IMR-90 (cell line): ENCODE measurements at regions not wholly inside any gene's neighbourhood (a gene's known extent, or its start where the extent isn't known, plus 50 kb on each side); places are given as distances from the start of the nearest gene placed in this dataset.

Experiments used
- ATAC-seq: fragments of 200-7000 bp; cut with Tn5 transposase; 2 replicates; pipeline ENCODE4 v1.9.1; 2020; ENCODE audit warnings: low read depth, mild to moderate bottlenecking, moderate library complexity
- BruUV-seq: library from RNA; stranded (reverse); fragments of 400-500 nt; replicated peaks from 2 replicates; lab custom pipeline; 2021; lab: Mats Ljungman, UMichigan
- CTCF ChIA-PET: fragments of 300-600 bp; formaldehyde crosslinking; extraction: SDS; loops from one replicate; lab custom pipeline; 2021; ENCODE audit warnings: antibody characterized with exemption; lab: Yijun Ruan, JAX
- POLR2A ChIA-PET: fragments of 300-600 bp; sonication (Branson Sonifier 250); formaldehyde crosslinking; loops from one replicate; lab custom pipeline; 2022; ENCODE audit warnings: antibody characterized with exemption; ENCODE audit not compliant: unreplicated experiment; lab: Charles Lee
- DNase-seq: peaks from one replicate; pipeline ENCODE4 v3.0.0; 2013
- H2AFZ ChIP-seq: replicated peaks from 2 replicates; pipeline ENCODE3; 2013; ENCODE audit warnings: low read length, mild to moderate bottlenecking; ENCODE audit not compliant: poor library complexity
- H2AK5ac ChIP-seq: 2 replicates; pipeline ENCODE4 v1.6.1; 2013; ENCODE audit warnings: low read depth, low read length, inconsistent platforms
- H2AK9ac ChIP-seq: replicated peaks from 2 replicates; pipeline ENCODE3; 2013; ENCODE audit warnings: mild to moderate bottlenecking, low read depth, low read length, moderate library complexity; ENCODE audit not compliant: poor library complexity
- H2BK120ac ChIP-seq: 2 replicates; pipeline ENCODE4 v1.6.1; 2013; ENCODE audit warnings: low read depth, low read length, inconsistent platforms
- H2BK15ac ChIP-seq: 3 replicates; pipeline ENCODE4 v1.6.1; 2013; ENCODE audit warnings: low read depth, low read length, inconsistent platforms
- H2BK20ac ChIP-seq: 2 replicates; pipeline ENCODE4 v1.6.1; 2013; ENCODE audit warnings: low read depth, mild to moderate bottlenecking, inconsistent platforms, low read length, moderate library complexity
- H2BK5ac ChIP-seq: 2 replicates; pipeline ENCODE4 v1.6.1; 2013; ENCODE audit warnings: mild to moderate bottlenecking, low read depth, low read length, inconsistent platforms; ENCODE audit not compliant: poor library complexity, severe bottlenecking
- H3K14ac ChIP-seq: replicated peaks from 2 replicates; pipeline ENCODE4 v1.6.1; 2013; ENCODE audit warnings: low read depth, low read length, inconsistent platforms
- H3K18ac ChIP-seq: 2 replicates; pipeline ENCODE4 v1.6.1; 2013; ENCODE audit warnings: low read depth, low read length, control low read depth
- H3K23ac ChIP-seq: 2 replicates; pipeline ENCODE4 v1.6.1; 2013; ENCODE audit warnings: low read depth, low read length, inconsistent platforms
- H3K27ac ChIP-seq: 2 replicates; pipeline ENCODE4 v1.5.1; 2013; ENCODE audit warnings: mild to moderate bottlenecking, control low read depth, low read length; ENCODE audit not compliant: insufficient read depth
- H3K27me3 ChIP-seq: 2 replicates; pipeline ENCODE4 v1.6.1; 2013; ENCODE audit warnings: low read length; ENCODE audit not compliant: control insufficient read depth, insufficient read depth
- H3K36me3 ChIP-seq: 2 replicates; pipeline ENCODE4 v1.6.1; 2013; ENCODE audit warnings: low read length, mixed read lengths; ENCODE audit not compliant: control insufficient read depth, insufficient read depth
- H3K4ac ChIP-seq: 2 replicates; pipeline ENCODE4 v1.6.1; 2013; ENCODE audit warnings: low read depth, low read length, inconsistent platforms
- H3K4me1 ChIP-seq: 2 replicates; pipeline ENCODE4 v1.6.1; 2013; ENCODE audit warnings: low read length, mixed read lengths; ENCODE audit not compliant: control insufficient read depth, insufficient read depth
- H3K4me2 ChIP-seq: 2 replicates; pipeline ENCODE4 v1.6.1; 2013; ENCODE audit warnings: low read depth, mild to moderate bottlenecking, control low read depth, low read length, moderate library complexity
- H3K4me3 ChIP-seq: 2 replicates; pipeline ENCODE4 v1.5.1; 2013; ENCODE audit warnings: low read depth, mild to moderate bottlenecking, control low read depth, low read length, moderate library complexity; ENCODE audit not compliant: insufficient read depth
- H3K56ac ChIP-seq: 2 replicates; pipeline ENCODE4 v1.6.1; 2013; ENCODE audit warnings: low read length, inconsistent platforms; ENCODE audit not compliant: insufficient read depth; ENCODE audit errors: extremely low read depth
- H3K79me1 ChIP-seq, 2 experiments: 2 replicates each; pipeline ENCODE4 v1.6.1; 2013; ENCODE audit warnings: low read length in 2 of 2, inconsistent platforms in 1 of 2, low read depth in 1 of 2
- H3K9ac ChIP-seq: 2 replicates; pipeline ENCODE4 v1.6.1; 2013; ENCODE audit warnings: low read depth, low read length, control low read depth
- H3K9me1 ChIP-seq: 2 replicates; pipeline ENCODE4 v1.6.1; 2013; ENCODE audit warnings: low read length, inconsistent platforms; ENCODE audit not compliant: insufficient read depth
- H3K9me3 ChIP-seq: 2 replicates; pipeline ENCODE4 v1.6.1; 2013; ENCODE audit warnings: low read length; ENCODE audit not compliant: control insufficient read depth, insufficient read depth
- H4K20me1 ChIP-seq: 2 replicates; pipeline ENCODE4 v1.6.1; 2013; ENCODE audit warnings: low read length, inconsistent platforms; ENCODE audit not compliant: insufficient read depth
- H4K5ac ChIP-seq: 2 replicates; pipeline ENCODE4 v1.6.1; 2013; ENCODE audit warnings: mild to moderate bottlenecking, low read depth, low read length, control low read depth
- H4K8ac ChIP-seq, 2 experiments: 2 replicates each; pipeline ENCODE4 v1.6.1; 2013; ENCODE audit warnings: low read depth in 2 of 2, low read length in 2 of 2, control low read depth in 1 of 2, inconsistent platforms in 1 of 2
- H4K91ac ChIP-seq: 2 replicates; pipeline ENCODE4 v1.6.1; 2013; ENCODE audit warnings: low read depth, low read length, inconsistent platforms; ENCODE audit not compliant: insufficient read depth
- BHLHE40 ChIP-seq: fragments of 150-350 bp; IDR thresholded peaks from 2 replicates; pipeline ENCODE4 v1.6.1; 2016; ENCODE audit warnings: mild to moderate bottlenecking, low read depth, low read length
- CEBPB ChIP-seq: IDR thresholded peaks from 2 replicates; pipeline ENCODE4 v1.6.1; 2012; ENCODE audit warnings: low read depth, low read length, improper control_type of control experiment
- CHD1 ChIP-seq: IDR thresholded peaks from 2 replicates; pipeline ENCODE4 v1.6.1; 2012; ENCODE audit warnings: low read depth, low read length, improper control_type of control experiment
- FOS ChIP-seq: fragments of 150-350 bp; IDR thresholded peaks from 2 replicates; pipeline ENCODE4 v1.6.1; 2016; ENCODE audit warnings: low read depth, low read length
- MAFK ChIP-seq: IDR thresholded peaks from 2 replicates; pipeline ENCODE4 v1.6.1; 2012; ENCODE audit warnings: low read depth, low read length, improper control_type of control experiment
- MAZ ChIP-seq: IDR thresholded peaks from 2 replicates; pipeline ENCODE4 v1.6.1; 2012; ENCODE audit warnings: low read depth, mild to moderate bottlenecking, low read length, improper control_type of control experiment, moderate library complexity, borderline replicate concordance
- MXI1 ChIP-seq: IDR thresholded peaks from 2 replicates; pipeline ENCODE4 v1.6.1; 2012; ENCODE audit warnings: low read depth, mild to moderate bottlenecking, low read length, moderate library complexity, borderline replicate concordance
- POLR2A ChIP-seq: IDR thresholded peaks from 2 replicates; pipeline ENCODE4 v1.6.1; 2012; ENCODE audit warnings: mild to moderate bottlenecking, low read depth, low read length
- RAD21 ChIP-seq: IDR thresholded peaks from 2 replicates; pipeline ENCODE4 v1.6.1; 2012; ENCODE audit warnings: low read length, improper control_type of control experiment
- RFX5 ChIP-seq: IDR thresholded peaks from 2 replicates; pipeline ENCODE4 v1.8.0; 2012; ENCODE audit warnings: low read depth, mild to moderate bottlenecking, low read length, moderate library complexity
- SMC3 ChIP-seq: fragments of 150-350 bp; IDR thresholded peaks from 2 replicates; pipeline ENCODE4 v1.6.1; 2016; ENCODE audit warnings: low read depth, mild to moderate bottlenecking, antibody characterized with exemption, low read length, moderate library complexity
- WGBS, 2 experiments: methylation state at CpG; one replicate each; pipeline versions ENCODE4 v1.1.5 to v1.1.7; 2013; ENCODE audit warnings: missing lambda C conversion rate in 2 of 2; ENCODE audit not compliant: insufficient read length in 1 of 2; ENCODE audit errors: extremely low coverage in 2 of 2; 5-methylcytosine and 5-hydroxymethylcytosine counted together
- dilution Hi-C: fragments of 300-500 bp; cut with HindIII; formaldehyde crosslinking; loops from one replicate; pipeline ENCODE4 v1.14.3; 2018; ENCODE audit warnings: low sequenced_read_pairs; ENCODE audit not compliant: unreplicated experiment
- in situ Hi-C: fragments of 300-500 bp; cut with MboI; formaldehyde crosslinking; loops from 3 replicates; pipeline ENCODE4 v1.14.3; 2019; ENCODE audit warnings: low sequenced_read_pairs, inconsistent platforms, mixed read lengths
- intact Hi-C: fragments of 100-400 bp; cut with micrococcal nuclease; formaldehyde crosslinking; loops from 2 replicates; pipeline ENCODE4 v1.10.0; 2022
- TF ChIP-seq, protein P1 (sequence below): fragments of 150-350 bp; IDR thresholded peaks from 2 replicates; pipeline ENCODE4 v1.6.1; 2017; ENCODE audit warnings: mild to moderate bottlenecking, antibody characterized with exemption, low read length, low read depth
- TF ChIP-seq, protein P2 (sequence below): fragments of 150-350 bp; IDR thresholded peaks from 2 replicates; pipeline ENCODE4 v1.6.1; 2016; ENCODE audit warnings: low read depth, mild to moderate bottlenecking, low read length, moderate library complexity, borderline replicate concordance

DNA sequence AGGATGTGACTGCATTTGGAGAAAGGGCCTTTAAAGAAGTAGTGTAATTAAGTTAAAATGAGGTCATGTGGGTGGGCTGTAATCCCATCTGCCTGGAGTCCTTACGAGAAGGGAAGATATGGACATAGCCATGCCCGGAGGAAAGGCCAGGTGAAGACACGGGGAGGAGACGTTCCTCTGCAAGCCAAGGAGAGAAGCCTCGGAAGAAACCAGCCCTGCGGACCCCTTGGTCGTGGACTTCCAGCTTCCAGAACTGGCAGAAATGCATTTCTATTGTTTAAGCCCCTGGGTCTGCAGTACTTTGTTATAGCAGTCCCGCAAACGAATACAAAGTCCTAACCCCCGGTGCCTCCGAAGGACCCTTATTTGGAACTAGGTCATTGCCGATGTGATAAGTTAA lies 87.6 kb upstream of the TAF1B start:
- in situ Hi-C loops (no loop called here), intact Hi-C loops (no loop called here), dilution Hi-C loops (no loop called here)
- no peak for ATAC-seq
- Histone ChIP-seq H3K36me3 (no peaks in the 10 kb centered on the region), H3K9ac (no peak overlapping the region), H2BK5ac (no peak overlapping the region), H2AFZ (no peak overlapping the region), H4K91ac (no peak overlapping the region), H3K9me1 (peaks cover 2% of the 10 kb centered on the region; the same call in 1 of the 2 replicates), H3K79me1 (no peaks in the 10 kb centered on the region), H3K27me3 (peaks cover 14% of the 10 kb centered on the region), H3K9me3 (no peaks in the 10 kb centered on the region), H2BK120ac (no peak overlapping the region), H3K4me1 (peaks cover 16% of the 10 kb centered on the region), H2AK5ac (no peak overlapping the region), H3K4me3 (no peak overlapping the region), H4K20me1 (no peaks in the 10 kb centered on the region), H2AK9ac (no peak overlapping the region), H3K23ac (no peak overlapping the region), H3K4ac (no peak overlapping the region), H3K56ac (no peak overlapping the region), H3K18ac (no peak overlapping the region), H4K5ac (no peak overlapping the region), H2BK20ac (no peak overlapping the region), H3K4me2 (no peak overlapping the region), H3K27ac (no peak overlapping the region), H2BK15ac (no peak overlapping the region), H3K14ac (no peak overlapping the region), H4K8ac (no peak overlapping the region)
- 96% methylated on average over 7 of the region's 12 CpGs; no CpG with 5 or more reads in 1 of the 2 experiments for WGBS, 2 experiments
- no TSS peak for BruUV-seq
- POLR2A ChIA-PET: no interaction called here
- CTCF ChIA-PET: no interaction called here
- no peak for DNase-seq
- TF ChIP-seq, protein P1, sequence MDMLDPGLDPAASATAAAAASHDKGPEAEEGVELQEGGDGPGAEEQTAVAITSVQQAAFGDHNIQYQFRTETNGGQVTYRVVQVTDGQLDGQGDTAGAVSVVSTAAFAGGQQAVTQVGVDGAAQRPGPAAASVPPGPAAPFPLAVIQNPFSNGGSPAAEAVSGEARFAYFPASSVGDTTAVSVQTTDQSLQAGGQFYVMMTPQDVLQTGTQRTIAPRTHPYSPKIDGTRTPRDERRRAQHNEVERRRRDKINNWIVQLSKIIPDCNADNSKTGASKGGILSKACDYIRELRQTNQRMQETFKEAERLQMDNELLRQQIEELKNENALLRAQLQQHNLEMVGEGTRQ: no peak
- TF ChIP-seq CEBPB (no peak), POLR2A (no peak), CHD1 (no peak), SMC3 (no peak), MAZ (no peak), FOS (no peak), RAD21 (no peak), MAFK (no peak), BHLHE40 (no peak), RFX5 (no peak), MXI1 (no peak)
- TF ChIP-seq, protein P2, sequence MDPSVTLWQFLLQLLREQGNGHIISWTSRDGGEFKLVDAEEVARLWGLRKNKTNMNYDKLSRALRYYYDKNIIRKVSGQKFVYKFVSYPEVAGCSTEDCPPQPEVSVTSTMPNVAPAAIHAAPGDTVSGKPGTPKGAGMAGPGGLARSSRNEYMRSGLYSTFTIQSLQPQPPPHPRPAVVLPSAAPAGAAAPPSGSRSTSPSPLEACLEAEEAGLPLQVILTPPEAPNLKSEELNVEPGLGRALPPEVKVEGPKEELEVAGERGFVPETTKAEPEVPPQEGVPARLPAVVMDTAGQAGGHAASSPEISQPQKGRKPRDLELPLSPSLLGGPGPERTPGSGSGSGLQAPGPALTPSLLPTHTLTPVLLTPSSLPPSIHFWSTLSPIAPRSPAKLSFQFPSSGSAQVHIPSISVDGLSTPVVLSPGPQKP: no peak
